Tibial nerve (tissue), 4 donors: ENCODE measurements at regions not wholly inside any gene's neighbourhood (a gene's known extent, or its start where the extent isn't known, plus 50 kb on each side); places are given as distances from the start of the nearest gene placed in this dataset.

Source experiments
- CTCF ChIP-seq, 5 experiments: fragments of 200-600 bp in 3 of 5; fragments of 450-650 bp in 2 of 5; sonication (generic) in 3 of 5; IDR thresholded peaks; one replicate each; pipeline ENCODE4 v1.5.1; 2016 to 2019; ENCODE audit warnings: antibody characterized with exemption in 5 of 5, mild to moderate bottlenecking in 3 of 5, moderate library complexity in 2 of 5
- EP300 ChIP-seq, 2 donors: sonication (generic); formaldehyde crosslinking; IDR thresholded peaks; one replicate each; pipeline ENCODE4 v1.6.1; 2017; ENCODE audit warnings: antibody characterized with exemption in 2 of 2, mild to moderate bottlenecking in 1 of 2
- POLR2A ChIP-seq, 2 donors: fragments of 450-650 bp; IDR thresholded peaks; one replicate each; pipeline ENCODE4 v1.6.1; 2017; ENCODE audit warnings: antibody characterized with exemption in 2 of 2, mild to moderate bottlenecking in 2 of 2, moderate library complexity in 2 of 2

GRCh38 chr16:81163671-81164070 is 67.5 kb upstream of the GCSH start:
- TF ChIP-seq POLR2A (IDR thresholded peaks at IDR 0.05) (no peak), CTCF (IDR thresholded peaks at IDR 0.05) (no peak), EP300 (IDR thresholded peaks at IDR 0.05) (no peak)
